PC-9 (cell line): ENCODE measurements at regions not wholly inside any gene's neighbourhood (a gene's known extent, or its start where the extent isn't known, plus 50 kb on each side); places are given as distances from the start of the nearest gene placed in this dataset.

Experiments used
- EZH2 ChIP-seq: fragments of 200-600 bp; sonication (generic); IDR thresholded peaks from 2 replicates; pipeline ENCODE4 v1.8.0; 2017; ENCODE audit warnings: antibody characterized with exemption, low read depth
- TF ChIP-seq, protein P1 (sequence below): fragments of 200-600 bp; sonication (generic); conservative IDR thresholded peaks from 2 replicates; pipeline ENCODE4 v1.6.1; 2017; ENCODE audit warnings: mixed run types, antibody characterized with exemption, mild to moderate bottlenecking, moderate library complexity

- TF ChIP-seq, protein P1, sequence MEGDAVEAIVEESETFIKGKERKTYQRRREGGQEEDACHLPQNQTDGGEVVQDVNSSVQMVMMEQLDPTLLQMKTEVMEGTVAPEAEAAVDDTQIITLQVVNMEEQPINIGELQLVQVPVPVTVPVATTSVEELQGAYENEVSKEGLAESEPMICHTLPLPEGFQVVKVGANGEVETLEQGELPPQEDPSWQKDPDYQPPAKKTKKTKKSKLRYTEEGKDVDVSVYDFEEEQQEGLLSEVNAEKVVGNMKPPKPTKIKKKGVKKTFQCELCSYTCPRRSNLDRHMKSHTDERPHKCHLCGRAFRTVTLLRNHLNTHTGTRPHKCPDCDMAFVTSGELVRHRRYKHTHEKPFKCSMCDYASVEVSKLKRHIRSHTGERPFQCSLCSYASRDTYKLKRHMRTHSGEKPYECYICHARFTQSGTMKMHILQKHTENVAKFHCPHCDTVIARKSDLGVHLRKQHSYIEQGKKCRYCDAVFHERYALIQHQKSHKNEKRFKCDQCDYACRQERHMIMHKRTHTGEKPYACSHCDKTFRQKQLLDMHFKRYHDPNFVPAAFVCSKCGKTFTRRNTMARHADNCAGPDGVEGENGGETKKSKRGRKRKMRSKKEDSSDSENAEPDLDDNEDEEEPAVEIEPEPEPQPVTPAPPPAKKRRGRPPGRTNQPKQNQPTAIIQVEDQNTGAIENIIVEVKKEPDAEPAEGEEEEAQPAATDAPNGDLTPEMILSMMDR, result peak; percentile 88
- TF ChIP-seq EZH2, result no peak
Observed at GRCh38 chr18:67217551-67218166, 298.9 kb downstream of the DSEL start.
